GM23338 (cell line): ENCODE measurements at regions not wholly inside any gene's neighbourhood (a gene's known extent, or its start where the extent isn't known, plus 50 kb on each side); places are given as distances from the start of the nearest gene placed in this dataset.

Experiments
- ATAC-seq: fragments of 200-7000 bp; cut with Tn5 transposase; 3 replicates; pipeline ENCODE4 v1.9.1; 2020
- DNase-seq: peaks from one replicate; pipeline ENCODE4 v3.0.0-alpha.2; 2015; ENCODE audit warnings: low spot score
- H2AFZ ChIP-seq: fragments of 200-600 bp; sonication (generic); 2 replicates; pipeline ENCODE4 v1.8.0; 2016; ENCODE audit warnings: antibody characterized with exemption, mild to moderate bottlenecking, moderate library complexity
- H3F3A ChIP-seq: fragments of 200-600 bp; sonication (generic); replicated peaks from 2 replicates; pipeline ENCODE4 v1.8.0; 2017; ENCODE audit warnings: antibody characterized with exemption, mixed run types, low read depth
- H3K27ac ChIP-seq: fragments of 200-600 bp; sonication (generic); 2 replicates; pipeline ENCODE4 v1.6.1; 2016; ENCODE audit warnings: low read depth
- H3K27me3 ChIP-seq: fragments of 200-600 bp; sonication (generic); 2 replicates; pipeline ENCODE4 v1.8.0; 2016; ENCODE audit warnings: mild to moderate bottlenecking, mixed run types, moderate library complexity; ENCODE audit not compliant: insufficient read depth
- H3K36me3 ChIP-seq: fragments of 200-600 bp; sonication (generic); 2 replicates; pipeline ENCODE4 v1.8.0; 2016; ENCODE audit warnings: mild to moderate bottlenecking; ENCODE audit not compliant: insufficient read depth
- H3K4me1 ChIP-seq: fragments of 200-600 bp; sonication (generic); 2 replicates; pipeline ENCODE4 v1.8.0; 2016; ENCODE audit warnings: mild to moderate bottlenecking, moderate library complexity; ENCODE audit not compliant: insufficient read depth
- H3K4me2 ChIP-seq: fragments of 200-600 bp; sonication (generic); 2 replicates; pipeline ENCODE4 v1.7.1; 2017; ENCODE audit warnings: mixed run types
- H3K4me3 ChIP-seq: fragments of 200-600 bp; sonication (generic); 2 replicates; pipeline ENCODE4 v1.6.1; 2016; ENCODE audit warnings: mixed run types
- H3K79me2 ChIP-seq: fragments of 200-600 bp; sonication (generic); replicated peaks from 2 replicates; pipeline ENCODE4 v1.8.0; 2017; ENCODE audit warnings: mild to moderate bottlenecking; ENCODE audit not compliant: insufficient read depth
- H3K9me2 ChIP-seq: fragments of 200-600 bp; sonication (generic); 2 replicates; pipeline ENCODE4 v1.8.0; 2017; ENCODE audit not compliant: insufficient read depth
- H4K20me1 ChIP-seq: fragments of 200-600 bp; sonication (generic); replicated peaks from 2 replicates; pipeline ENCODE4 v1.8.0; 2017; ENCODE audit warnings: mild to moderate bottlenecking; ENCODE audit not compliant: insufficient read depth
- H3K27ac Mint-ChIP-seq: 2 replicates; pipeline ENCODE4 v1.8.0; 2020; ENCODE audit warnings: inconsistent platforms, mild to moderate bottlenecking, moderate library complexity, mixed read lengths
- H3K27me3 Mint-ChIP-seq: 3 replicates; pipeline ENCODE4 v1.8.0; 2022; ENCODE audit warnings: low read depth, mild to moderate bottlenecking, moderate library complexity, mixed read lengths, inconsistent platforms; ENCODE audit not compliant: insufficient read depth, poor library complexity
- H3K36me3 Mint-ChIP-seq: 3 replicates; pipeline ENCODE4 v1.8.0; 2021; ENCODE audit warnings: low read depth, mild to moderate bottlenecking, inconsistent platforms, moderate library complexity, mixed read lengths
- H3K4me1 Mint-ChIP-seq: 3 replicates; pipeline ENCODE4 v1.8.0; 2020; ENCODE audit warnings: mild to moderate bottlenecking, inconsistent platforms, mixed read lengths
- H3K4me3 Mint-ChIP-seq: 3 replicates; pipeline ENCODE4 v1.8.0; 2021; ENCODE audit warnings: moderate library complexity, mild to moderate bottlenecking, inconsistent platforms, mixed read lengths
- H3K9me3 Mint-ChIP-seq: 3 replicates; pipeline ENCODE4 v1.8.0; 2020; ENCODE audit warnings: moderate library complexity, mild to moderate bottlenecking, inconsistent platforms, mixed read lengths
- CREB1 ChIP-seq: fragments of 250-450 bp; sonication (Bioruptor Pico); IDR thresholded peaks from 2 replicates; pipeline ENCODE4 v1.5.0; 2020; ENCODE audit warnings: low read depth, mild to moderate bottlenecking, moderate library complexity
- EZH2 ChIP-seq: fragments of 200-600 bp; sonication (generic); IDR thresholded peaks from one replicate; pipeline ENCODE4 v1.8.0; 2017; ENCODE audit warnings: antibody characterized with exemption, mild to moderate bottlenecking, low read depth; ENCODE audit not compliant: unreplicated experiment
- EZH2phosphoT487 ChIP-seq: fragments of 200-600 bp; sonication (generic); IDR thresholded peaks from one replicate; pipeline ENCODE4 v1.8.1; 2018; ENCODE audit warnings: antibody characterized with exemption; ENCODE audit not compliant: unreplicated experiment
- JUNB ChIP-seq: IDR thresholded peaks from one replicate; pipeline ENCODE4 v1.6.1; 2016; ENCODE audit warnings: antibody characterized with exemption; ENCODE audit not compliant: unreplicated experiment
- NANOG ChIP-seq: IDR thresholded peaks from 2 replicates; pipeline ENCODE4 v1.6.1; 2016; ENCODE audit warnings: antibody characterized with exemption, borderline replicate concordance
- POLR2AphosphoS5 ChIP-seq: IDR thresholded peaks from 2 replicates; pipeline ENCODE4 v1.6.1; 2016; ENCODE audit warnings: antibody characterized with exemption, low read depth
- REST ChIP-seq: IDR thresholded peaks from one replicate; pipeline ENCODE4 v1.6.1; 2018; ENCODE audit warnings: antibody characterized with exemption; ENCODE audit not compliant: unreplicated experiment
- STAT1 ChIP-seq: IDR thresholded peaks from one replicate; pipeline ENCODE4 v1.6.1; 2016; ENCODE audit warnings: antibody characterized with exemption; ENCODE audit not compliant: unreplicated experiment
- ZNF331 ChIP-seq: fragments of 250-450 bp; sonication (Bioruptor Pico); IDR thresholded peaks from 2 replicates; pipeline ENCODE4 v1.5.0; 2020; ENCODE audit warnings: low read depth, mild to moderate bottlenecking, moderate library complexity
- TF ChIP-seq, protein P1 (sequence below): IDR thresholded peaks from 2 replicates; pipeline ENCODE4 v1.6.1; 2016; ENCODE audit warnings: antibody characterized with exemption
- TF ChIP-seq, protein P2 (sequence below), 2 experiments: fragments of 200-600 bp in 1 of 2; sonication (generic) in 1 of 2; conservative IDR thresholded peaks; 2 replicates each; pipeline versions ENCODE4 v1.5.1 to v1.6.1; 2016 to 2017; ENCODE audit warnings: antibody characterized with exemption in 2 of 2, low read depth in 2 of 2, mild to moderate bottlenecking in 2 of 2, moderate library complexity in 1 of 2

- Histone ChIP-seq H3K27ac (no peak overlapping the region), H2AFZ (no peak overlapping the region), H3K9me2 (0 out of 2 replicates have a peak, but pooled peaks cover 3% of the 10 kb centered on the region), H4K20me1 (no peaks in the 10 kb centered on the region), H3K4me1 (no peaks in the 10 kb centered on the region), H3K27me3 (no peaks in the 10 kb centered on the region), H3K4me3 (no peak overlapping the region), H3K79me2 (no peaks in the 10 kb centered on the region), H3K4me2 (no peak overlapping the region), H3K36me3 (no peaks in the 10 kb centered on the region), H3F3A (no peaks in the 10 kb centered on the region)
- no peak for DNase-seq
- Mint-ChIP-seq H3K9me3 (no peaks in the 10 kb centered on the region), H3K4me1 (peaks cover 7% of the 10 kb centered on the region; the same call in 1 of the 3 replicates), H3K27me3 (peaks cover 7% of the 10 kb centered on the region), H3K27ac (0 out of 2 replicates have a peak overlapping the region, but pooled peaks have one; percentile 58), H3K4me3 (no peak overlapping the region), H3K36me3 (no peaks in the 10 kb centered on the region)
- ATAC-seq, result peak; percentile 39; the same call in 2 of the 3 replicates
- TF ChIP-seq, protein P1, sequence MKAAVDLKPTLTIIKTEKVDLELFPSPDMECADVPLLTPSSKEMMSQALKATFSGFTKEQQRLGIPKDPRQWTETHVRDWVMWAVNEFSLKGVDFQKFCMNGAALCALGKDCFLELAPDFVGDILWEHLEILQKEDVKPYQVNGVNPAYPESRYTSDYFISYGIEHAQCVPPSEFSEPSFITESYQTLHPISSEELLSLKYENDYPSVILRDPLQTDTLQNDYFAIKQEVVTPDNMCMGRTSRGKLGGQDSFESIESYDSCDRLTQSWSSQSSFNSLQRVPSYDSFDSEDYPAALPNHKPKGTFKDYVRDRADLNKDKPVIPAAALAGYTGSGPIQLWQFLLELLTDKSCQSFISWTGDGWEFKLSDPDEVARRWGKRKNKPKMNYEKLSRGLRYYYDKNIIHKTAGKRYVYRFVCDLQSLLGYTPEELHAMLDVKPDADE, result no peak
Measured at GRCh38 chr1:181349512-181349911, 133.8 kb upstream of the CACNA1E start.

DNA sequence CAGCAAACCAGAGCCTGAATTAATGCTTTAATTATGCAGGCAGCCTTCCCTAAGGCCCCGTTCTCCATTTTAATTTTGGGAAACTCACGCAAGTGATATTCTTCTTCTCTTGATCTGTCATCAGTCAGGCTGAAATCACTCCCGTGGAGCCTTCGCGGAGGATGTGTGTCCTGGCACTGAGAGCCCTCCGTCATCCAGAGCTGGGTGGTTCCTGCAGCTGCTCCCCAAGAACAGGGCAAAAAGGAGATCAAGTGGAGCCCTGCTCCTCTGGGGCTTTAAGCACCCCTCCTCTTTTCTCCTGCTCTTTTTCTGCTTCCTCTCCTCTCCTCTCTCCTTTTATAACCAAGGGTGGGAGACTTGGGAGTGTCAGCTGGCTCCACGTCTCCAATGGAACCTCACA, 133.2 kb upstream of the CACNA1E start:
- no peaks in the 10 kb centered on the region for H4K20me1 ChIP-seq
- H3K4me3 ChIP-seq, result no peak overlapping the region
- Mint-ChIP-seq H3K27me3 (peaks cover 7% of the 10 kb centered on the region), H3K9me3 (no peaks in the 10 kb centered on the region), H3K4me3 (no peak overlapping the region), H3K36me3 (no peaks in the 10 kb centered on the region), H3K4me1 (peaks cover 7% of the 10 kb centered on the region; the same call in 1 of the 3 replicates), H3K27ac (no peak overlapping the region)
- no peaks in the 10 kb centered on the region for H3K36me3 ChIP-seq
- H3K4me2 ChIP-seq, result no peak overlapping the region
- DNase-seq, result no peak
- H3K9me2 ChIP-seq, result 0 out of 2 replicates have a peak, but pooled peaks cover 3% of the 10 kb centered on the region
- H3K79me2 ChIP-seq, result no peaks in the 10 kb centered on the region
- H3K27ac ChIP-seq, result no peak overlapping the region
- H2AFZ ChIP-seq, result no peak overlapping the region
- no peaks in the 10 kb centered on the region for H3F3A ChIP-seq
- no peak for ATAC-seq
- H3K27me3 ChIP-seq, result no peaks in the 10 kb centered on the region
- no peaks in the 10 kb centered on the region for H3K4me1 ChIP-seq
- TF ChIP-seq ZNF331 (no peak), CREB1 (CRISPR knock-in tag) (no peak), POLR2AphosphoS5 (no peak), JUNB (no peak), REST (no peak), EZH2 (no peak), NANOG (no peak), EZH2phosphoT487 (no peak), STAT1 (no peak)
- TF ChIP-seq, protein P2, sequence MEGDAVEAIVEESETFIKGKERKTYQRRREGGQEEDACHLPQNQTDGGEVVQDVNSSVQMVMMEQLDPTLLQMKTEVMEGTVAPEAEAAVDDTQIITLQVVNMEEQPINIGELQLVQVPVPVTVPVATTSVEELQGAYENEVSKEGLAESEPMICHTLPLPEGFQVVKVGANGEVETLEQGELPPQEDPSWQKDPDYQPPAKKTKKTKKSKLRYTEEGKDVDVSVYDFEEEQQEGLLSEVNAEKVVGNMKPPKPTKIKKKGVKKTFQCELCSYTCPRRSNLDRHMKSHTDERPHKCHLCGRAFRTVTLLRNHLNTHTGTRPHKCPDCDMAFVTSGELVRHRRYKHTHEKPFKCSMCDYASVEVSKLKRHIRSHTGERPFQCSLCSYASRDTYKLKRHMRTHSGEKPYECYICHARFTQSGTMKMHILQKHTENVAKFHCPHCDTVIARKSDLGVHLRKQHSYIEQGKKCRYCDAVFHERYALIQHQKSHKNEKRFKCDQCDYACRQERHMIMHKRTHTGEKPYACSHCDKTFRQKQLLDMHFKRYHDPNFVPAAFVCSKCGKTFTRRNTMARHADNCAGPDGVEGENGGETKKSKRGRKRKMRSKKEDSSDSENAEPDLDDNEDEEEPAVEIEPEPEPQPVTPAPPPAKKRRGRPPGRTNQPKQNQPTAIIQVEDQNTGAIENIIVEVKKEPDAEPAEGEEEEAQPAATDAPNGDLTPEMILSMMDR (conservative IDR thresholded peaks at IDR 0.05; ENCODE audit: low read depth in 2 of 2), result no peak
- TF ChIP-seq, protein P1, result no peak
